B cell (primary cell): ENCODE measurements at regions not wholly inside any gene's neighbourhood (a gene's known extent, or its start where the extent isn't known, plus 50 kb on each side); places are given as distances from the start of the nearest gene placed in this dataset.

Experiments
- ATAC-seq: fragments of 200-7000 bp; cut with Tn5 transposase; one replicate; pipeline ENCODE4 v1.10.0; 2021; ENCODE audit warnings: low read depth, mild to moderate bottlenecking, moderate number of reproducible peaks, moderate library complexity
- CTCF ChIA-PET: fragments of 350-600 bp; sonication (Branson Sonifier 250); formaldehyde crosslinking; loops from one replicate; lab custom pipeline; 2021; ENCODE audit warnings: antibody characterized with exemption, inconsistent platforms; lab: Charles Lee
- POLR2A ChIA-PET: fragments of 350-600 bp; sonication (Branson Sonifier 250); formaldehyde crosslinking; loops from one replicate; lab custom pipeline; 2021; ENCODE audit warnings: antibody characterized with exemption; lab: Charles Lee
- DNase-seq: peaks from one replicate; pipeline ENCODE4 v3.0.0; 2013
- H2AFZ ChIP-seq: 2 replicates; pipeline ENCODE4 v1.6.1; 2012; ENCODE audit warnings: mild to moderate bottlenecking, low read depth, low read length; ENCODE audit not compliant: insufficient read depth, poor library complexity, severe bottlenecking
- H3K27ac ChIP-seq, 2 donors: 1 replicate in 1 of 2; 2 replicates in 1 of 2; pipeline ENCODE4 v1.5.1; 2012 to 2013; ENCODE audit warnings: low read length in 2 of 2, mild to moderate bottlenecking in 2 of 2, moderate library complexity in 1 of 2
- H3K27me3 ChIP-seq, 4 experiments: fragments of 200-600 bp in 1 of 4; sonication (generic) in 1 of 4; replicated peaks in 1 of 4; 1 replicate in 2 of 4; 2 replicates in 2 of 4; pipeline versions ENCODE4 v1.6.1 to v1.7.0; 2013 to 2016; ENCODE audit warnings: low read length in 3 of 4, mild to moderate bottlenecking in 2 of 4, mixed read lengths in 1 of 4, moderate library complexity in 1 of 4; ENCODE audit not compliant: insufficient read depth in 4 of 4, control insufficient read depth in 3 of 4; ENCODE audit errors: control extremely low read depth in 1 of 4
- H3K36me3 ChIP-seq, 2 experiments: replicated peaks in 1 of 2; 1 replicate in 1 of 2; 2 replicates in 1 of 2; pipeline versions ENCODE4 v1.6.1 to v1.7.1; 2013; ENCODE audit warnings: low read length in 1 of 2; ENCODE audit not compliant: insufficient read depth in 2 of 2, control insufficient read depth in 1 of 2; ENCODE audit errors: control extremely low read depth in 1 of 2, extremely low read depth in 1 of 2
- H3K4me1 ChIP-seq, 2 donors: fragments of 200-600 bp in 1 of 2; sonication (generic) in 1 of 2; 1 replicate in 1 of 2; 2 replicates in 1 of 2; pipeline versions ENCODE4 v1.5.1 to v1.6.1; 2013 to 2017; ENCODE audit warnings: low read length in 2 of 2; ENCODE audit not compliant: control insufficient read depth in 2 of 2, insufficient read depth in 2 of 2
- H3K4me2 ChIP-seq: replicated peaks from 2 replicates; pipeline ENCODE3; 2012; ENCODE audit warnings: mild to moderate bottlenecking, low read depth, low read length; ENCODE audit not compliant: poor library complexity, severe bottlenecking
- H3K4me3 ChIP-seq, 5 experiments: fragments of 200-600 bp in 1 of 5; sonication (generic) in 1 of 5; 1 replicate in 3 of 5; 2 replicates in 2 of 5; pipeline versions ENCODE4 v1.5.1 to v1.7.0; 2011 to 2016; ENCODE audit warnings: low read length in 4 of 5, mild to moderate bottlenecking in 4 of 5, low read depth in 2 of 5, control low read depth in 1 of 5, moderate library complexity in 1 of 5; ENCODE audit not compliant: insufficient read depth in 1 of 5; ENCODE audit errors: control extremely low read depth in 1 of 5, extremely low read depth in 1 of 5
- H3K79me2 ChIP-seq: fragments of 200-600 bp; sonication (generic); one replicate; pipeline ENCODE4 v1.6.0; 2016; ENCODE audit warnings: low read length; ENCODE audit not compliant: control insufficient read depth, insufficient read depth
- H3K9ac ChIP-seq: fragments of 200-600 bp; sonication (generic); 2 replicates; pipeline ENCODE4 v1.6.1; 2017; ENCODE audit warnings: mild to moderate bottlenecking, low read length, moderate library complexity
- H3K9me3 ChIP-seq, 3 donors: one replicate each; pipeline versions ENCODE4 v1.6.1 to v1.7.1; 2013; ENCODE audit warnings: low read length in 2 of 3; ENCODE audit not compliant: control insufficient read depth in 2 of 3, insufficient read depth in 1 of 3; ENCODE audit errors: control extremely low read depth in 1 of 3
- H4K20me1 ChIP-seq: 2 replicates; pipeline ENCODE4 v1.6.0; 2012; ENCODE audit warnings: mild to moderate bottlenecking, low read length; ENCODE audit not compliant: insufficient read depth, control insufficient read depth, poor library complexity, severe bottlenecking
- H3K27ac Mint-ChIP-seq: one replicate; pipeline ENCODE4 v1.8.0; 2021; ENCODE audit warnings: mixed read lengths
- H3K27me3 Mint-ChIP-seq: one replicate; pipeline ENCODE4 v1.8.0; 2021; ENCODE audit warnings: mixed read lengths
- H3K4me1 Mint-ChIP-seq: one replicate; pipeline ENCODE4 v1.8.0; 2021; ENCODE audit warnings: mixed read lengths
- H3K4me3 Mint-ChIP-seq: one replicate; pipeline ENCODE4 v1.8.0; 2021; ENCODE audit warnings: mixed read lengths
- H3K9me3 Mint-ChIP-seq: one replicate; pipeline ENCODE4 v1.8.0; 2022; ENCODE audit warnings: mixed read lengths; ENCODE audit not compliant: insufficient read depth
- CTCF ChIP-seq: fragments of 200-600 bp; IDR thresholded peaks from one replicate; pipeline ENCODE4 v1.8.0; 2022; ENCODE audit warnings: antibody characterized with exemption, mild to moderate bottlenecking
- EZH2 ChIP-seq: IDR thresholded peaks from 2 replicates; pipeline ENCODE4 v1.6.1; 2012; ENCODE audit warnings: borderline replicate concordance, low read depth, mild to moderate bottlenecking, moderate library complexity, low read length; ENCODE audit not compliant: insufficient read depth, poor library complexity, severe bottlenecking
- WGBS: methylation state at CpG from one replicate; pipeline ENCODE4 v1.1.5; 2013; ENCODE audit warnings: missing lambda C conversion rate; ENCODE audit not compliant: insufficient coverage; 5-methylcytosine and 5-hydroxymethylcytosine counted together
- intact Hi-C: fragments of 100-400 bp; cut with micrococcal nuclease; formaldehyde crosslinking; loops from one replicate; pipeline ENCODE4 v1.10.0; 2022

- TF ChIP-seq CTCF (no peak), EZH2 (no peak)
- Histone ChIP-seq H3K79me2 (no peaks in the 10 kb centered on the region), H3K27me3 (no peaks in the 10 kb centered on the region), H4K20me1 (no peaks in the 10 kb centered on the region), H3K4me3 (no peak overlapping the region), H3K9ac (no peak overlapping the region), H3K9me3 (no peaks in the 10 kb centered on the region), H3K27ac (no peak overlapping the region), H3K4me2 (no peak overlapping the region), H3K4me1 (no peaks in the 10 kb centered on the region), H3K36me3 (no peaks in the 10 kb centered on the region), H2AFZ (no peak overlapping the region)
- no peaks in the 10 kb centered on the region for H3K9me3 Mint-ChIP-seq
- ChIA-PET POLR2A (no interaction called here), CTCF (no interaction called here)
- WGBS: 38% methylated on average over 4 of the region's 5 CpGs
- ATAC-seq (no peak), DNase-seq (no peak)
- H3K4me1 Mint-ChIP-seq: no peaks in the 10 kb centered on the region
- H3K27me3 Mint-ChIP-seq: no peaks in the 10 kb centered on the region
- no peak overlapping the region for H3K4me3 Mint-ChIP-seq
- intact Hi-C loops: no loop called here
- H3K27ac Mint-ChIP-seq: no peak overlapping the region
Observed at GRCh38 chr18:75896865-75897264, 469.4 kb upstream of the SMIM21 start.

GRCh38 chr18:75895135-75895534 lies 467.6 kb upstream of the SMIM21 start:
- Mint-ChIP-seq H3K9me3 (no peaks in the 10 kb centered on the region), H3K4me1 (no peaks in the 10 kb centered on the region), H3K27ac (no peak overlapping the region), H3K27me3 (no peaks in the 10 kb centered on the region), H3K4me3 (no peak overlapping the region)
- no CpG with 5 or more reads among the region's 4 CpGs for WGBS
- Histone ChIP-seq H3K27me3 (no peaks in the 10 kb centered on the region), H3K9ac (no peak overlapping the region), H4K20me1 (no peaks in the 10 kb centered on the region), H3K9me3 (peaks cover 0 to 3% (median 0%) of the 10 kb centered on the region in 3 donors), H2AFZ (no peak overlapping the region), H3K27ac (no peak overlapping the region), H3K4me3 (no peak overlapping the region), H3K4me2 (no peak overlapping the region), H3K36me3 (no peaks in the 10 kb centered on the region), H3K79me2 (no peaks in the 10 kb centered on the region), H3K4me1 (no peaks in the 10 kb centered on the region)
- DNase-seq (no peak), ATAC-seq (no peak)
- ChIA-PET POLR2A (no interaction called here), CTCF (no interaction called here)
- no peak for TF ChIP-seq CTCF
- TF ChIP-seq EZH2: no peak
- intact Hi-C loops: no loop called here
